Epithelial cell of proximal tubule (primary cell): ENCODE measurements at regions not wholly inside any gene's neighbourhood (a gene's known extent, or its start where the extent isn't known, plus 50 kb on each side); places are given as distances from the start of the nearest gene placed in this dataset.
"Not testable (repeated sequence)": the region's sequence is repeated elsewhere in the genome, so short reads cannot be mapped to it uniquely, and the experiment has no call there.

Experiments
- DNase-seq: peaks from one replicate; pipeline ENCODE4 v3.0.0-alpha.2; 2011; ENCODE audit warnings: low read depth
- H3K4me3 ChIP-seq: 2 replicates; pipeline ENCODE4 v1.5.1; 2011; ENCODE audit warnings: low read depth, mild to moderate bottlenecking, low read length
- CTCF ChIP-seq: conservative IDR thresholded peaks from 2 replicates; pipeline ENCODE4 v1.5.1; 2012; ENCODE audit warnings: low read depth, mild to moderate bottlenecking, low read length

GRCh38 chr11:130979386-130979972, 63.2 kb upstream of the SNX19 start:
- no peak for DNase-seq
- TF ChIP-seq CTCF, result peak; percentile 65

GRCh38 chr11:130980071-130980862, 64.0 kb upstream of the SNX19 start:
- no peak for TF ChIP-seq CTCF
- no peak for DNase-seq
- no peak overlapping the region for H3K4me3 ChIP-seq

More at GRCh38 chr11:130979386-130979972, 63.2 kb upstream of the SNX19 start:
- no peak overlapping the region for H3K4me3 ChIP-seq

- not testable (repeated sequence) for H3K4me3 ChIP-seq
Measured at GRCh38 chr11:130984241-130984640, 68.0 kb upstream of the SNX19 start.

GRCh38 chr11:130992788-130993187, 76.5 kb upstream of the SNX19 start:
- no peak for DNase-seq
- H3K4me3 ChIP-seq, result no peak overlapping the region
- TF ChIP-seq CTCF, result no peak

More at GRCh38 chr11:130984241-130984640, 68.0 kb upstream of the SNX19 start:
- not testable (repeated sequence) for DNase-seq

GRCh38 chr11:130994043-130994442, 77.8 kb upstream of the SNX19 start:
- no peak for DNase-seq

GRCh38 chr11:130995266-130995665, 79.0 kb upstream of the SNX19 start:
- DNase-seq, result no peak
- TF ChIP-seq CTCF, result no peak
- H3K4me3 ChIP-seq, result no peak overlapping the region

More at GRCh38 chr11:130994043-130994442, 77.8 kb upstream of the SNX19 start:
- TF ChIP-seq CTCF, result no peak
- H3K4me3 ChIP-seq, result no peak overlapping the region

GRCh38 chr11:130997278-130997677, 81.0 kb upstream of the SNX19 start:
- no peak overlapping the region for H3K4me3 ChIP-seq
- no peak for TF ChIP-seq CTCF
- no peak for DNase-seq
